ENCODE measurements at regions not wholly inside any gene's neighbourhood (a gene's known extent, or its start where the extent isn't known, plus 50 kb on each side); places are given as distances from the start of the nearest gene placed in this dataset.

DNA sequence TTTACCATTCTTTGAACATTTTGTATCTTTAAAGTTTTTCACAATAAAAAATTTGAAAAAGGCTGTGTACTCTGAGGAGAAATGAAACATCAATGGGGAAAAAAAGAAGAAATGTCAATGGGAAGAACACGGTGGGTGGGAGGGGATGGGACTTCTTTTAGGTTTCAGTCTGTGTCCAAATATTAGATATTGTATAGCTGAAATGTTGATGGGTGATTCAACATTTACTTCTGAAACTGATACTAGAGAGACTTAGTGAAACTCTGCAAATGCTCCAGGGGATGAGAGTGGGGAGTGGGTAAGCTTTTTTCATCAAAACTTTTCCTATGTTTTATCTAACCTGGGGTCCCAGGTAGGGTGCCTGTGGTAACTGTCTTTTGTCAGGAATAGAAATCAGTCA, 311.9 kb downstream of the MAN2A1 start:
- ChIA-PET SMC1A (ENCODE audit: uncharacterized antibody, unreplicated experiment) (no interaction called here), RAD21 (ENCODE audit: unreplicated experiment) (no interaction called here), CTCF (no interaction called here)

More for the DNA sequence above, 311.9 kb downstream of the MAN2A1 start:
- 0% methylated on average over 1 of the region's 1 CpG for WGBS (ENCODE audit: insufficient coverage, insufficient replicate concordance, low lambda C conversion rate, missing lambda C conversion rate)
- Histone ChIP-seq H3K36me3 (ENCODE audit: control insufficient read depth in 2 of 2, insufficient read depth in 2 of 2, low read length in 1 of 2) (no peaks in the 10 kb centered on the region), H3K9me3 (replicated peaks; ENCODE audit: control insufficient read depth, insufficient read depth, low read length) (no peaks in the 10 kb centered on the region), H3K27me3 (replicated peaks in 1 of 2; ENCODE audit: control insufficient read depth in 2 of 2, insufficient read depth in 2 of 2, low read length in 1 of 2) (no peaks in the 10 kb centered on the region; a peak in 1 of 4 replicates), H3K4me2 (ENCODE audit: control insufficient read depth, insufficient read depth) (no peak overlapping the region), H4K20me1 (ENCODE audit: control insufficient read depth, insufficient read depth) (no peaks in the 10 kb centered on the region), H2AFZ (ENCODE audit: control insufficient read depth, low read depth, low read length) (no peak overlapping the region), H3K4me1 (ENCODE audit: control insufficient read depth, insufficient read depth, low read length) (no peaks in the 10 kb centered on the region), H3K27ac (ENCODE audit: control insufficient read depth, insufficient read depth) (no peak overlapping the region), H3K79me2 (ENCODE audit: control insufficient read depth, insufficient read depth, low read length) (no peaks in the 10 kb centered on the region), H3K9ac (ENCODE audit: control insufficient read depth, insufficient read depth, low read length) (no peak overlapping the region), H3K4me3 (no peak overlapping the region)
- no peak for DNase-seq (ENCODE audit: low read depth, low spot score)
- BruUV-seq (replicated peaks): no TSS peak
- TF ChIP-seq, protein P1, sequence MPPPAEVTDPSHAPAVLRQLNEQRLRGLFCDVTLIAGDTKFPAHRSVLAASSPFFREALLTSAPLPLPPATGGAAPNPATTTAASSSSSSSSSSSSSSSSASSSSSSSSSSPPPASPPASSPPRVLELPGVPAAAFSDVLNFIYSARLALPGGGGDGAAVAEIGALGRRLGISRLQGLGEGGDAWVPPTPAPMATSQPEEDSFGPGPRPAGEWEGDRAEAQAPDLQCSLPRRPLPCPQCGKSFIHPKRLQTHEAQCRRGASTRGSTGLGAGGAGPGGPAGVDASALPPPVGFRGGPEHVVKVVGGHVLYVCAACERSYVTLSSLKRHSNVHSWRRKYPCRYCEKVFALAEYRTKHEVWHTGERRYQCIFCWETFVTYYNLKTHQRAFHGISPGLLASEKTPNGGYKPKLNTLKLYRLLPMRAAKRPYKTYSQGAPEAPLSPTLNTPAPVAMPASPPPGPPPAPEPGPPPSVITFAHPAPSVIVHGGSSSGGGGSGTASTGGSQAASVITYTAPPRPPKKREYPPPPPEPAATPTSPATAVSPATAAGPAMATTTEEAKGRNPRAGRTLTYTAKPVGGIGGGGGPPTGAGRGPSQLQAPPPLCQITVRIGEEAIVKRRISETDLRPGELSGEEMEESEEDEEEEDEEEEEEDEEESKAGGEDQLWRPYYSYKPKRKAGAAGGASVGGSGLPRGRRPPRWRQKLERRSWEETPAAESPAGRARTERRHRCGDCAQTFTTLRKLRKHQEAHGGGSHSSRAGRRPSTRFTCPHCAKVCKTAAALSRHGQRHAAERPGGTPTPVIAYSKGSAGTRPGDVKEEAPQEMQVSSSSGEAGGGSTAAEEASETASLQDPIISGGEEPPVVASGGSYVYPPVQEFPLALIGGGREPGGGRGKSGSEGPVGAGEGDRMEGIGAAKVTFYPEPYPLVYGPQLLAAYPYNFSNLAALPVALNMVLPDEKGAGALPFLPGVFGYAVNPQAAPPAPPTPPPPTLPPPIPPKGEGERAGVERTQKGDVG (CRISPR knock-in tag; IDR thresholded peaks at IDR 0.05): no peak
- TF ChIP-seq SMARCA5 (IDR thresholded peaks at IDR 0.05) (no peak), SIX5 (IDR thresholded peaks at IDR 0.05; ENCODE audit: low read depth, low read length, severe bottlenecking) (no peak), STAT3 (IDR thresholded peaks at IDR 0.05; ENCODE audit: low read depth, low read length) (no peak), SUZ12 (IDR thresholded peaks at IDR 0.05; ENCODE audit: unreplicated experiment) (no peak), PKNOX1 (IDR thresholded peaks at IDR 0.05) (no peak), RB1 (IDR thresholded peaks at IDR 0.05; ENCODE audit: borderline replicate concordance) (no peak), BRCA1 (IDR thresholded peaks at IDR 0.05; ENCODE audit: low read depth, low read length) (no peak)
- TF ChIP-seq, protein P2, sequence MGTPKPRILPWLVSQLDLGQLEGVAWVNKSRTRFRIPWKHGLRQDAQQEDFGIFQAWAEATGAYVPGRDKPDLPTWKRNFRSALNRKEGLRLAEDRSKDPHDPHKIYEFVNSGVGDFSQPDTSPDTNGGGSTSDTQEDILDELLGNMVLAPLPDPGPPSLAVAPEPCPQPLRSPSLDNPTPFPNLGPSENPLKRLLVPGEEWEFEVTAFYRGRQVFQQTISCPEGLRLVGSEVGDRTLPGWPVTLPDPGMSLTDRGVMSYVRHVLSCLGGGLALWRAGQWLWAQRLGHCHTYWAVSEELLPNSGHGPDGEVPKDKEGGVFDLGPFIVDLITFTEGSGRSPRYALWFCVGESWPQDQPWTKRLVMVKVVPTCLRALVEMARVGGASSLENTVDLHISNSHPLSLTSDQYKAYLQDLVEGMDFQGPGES (IDR thresholded peaks at IDR 0.05): no peak
- POLR2A ChIA-PET: no interaction called here
- FAIRE-seq: no peak
- intact Hi-C loops (cut with micrococcal nuclease; ENCODE audit: unreplicated experiment) (no loop called here), in situ Hi-C loops (cut with MboI) (no loop called here)
- ATAC-seq: no peak

Measured in GM12878 (cell line).